Heart left ventricle (tissue), 16 donors: ENCODE measurements at regions not wholly inside any gene's neighbourhood (a gene's known extent, or its start where the extent isn't known, plus 50 kb on each side); places are given as distances from the start of the nearest gene placed in this dataset.

Experiments
- ATAC-seq, 4 donors: fragments of 200-7000 bp; cut with Tn5 transposase; one replicate each; pipeline ENCODE4 v1.9.1; 2020 to 2022; ENCODE audit warnings: moderate library complexity in 4 of 4, mild to moderate bottlenecking in 3 of 4, moderate number of reproducible peaks in 1 of 4
- DNase-seq, 5 donors: peaks; one replicate each; pipeline ENCODE4 v3.0.0-alpha.2; 2020
- H3K27ac ChIP-seq, 12 donors: fragments of 200-600 bp; sonication (generic) in 4 of 12; one replicate each; pipeline versions ENCODE4 v1.5.0 to v1.8.0; 2016 to 2022; ENCODE audit warnings: mild to moderate bottlenecking in 2 of 12
- H3K27me3 ChIP-seq, 9 donors: fragments of 200-600 bp; sonication (generic) in 2 of 9; one replicate each; pipeline versions ENCODE4 v1.5.1 to v1.8.0; 2016 to 2022; ENCODE audit warnings: mild to moderate bottlenecking in 3 of 9
- H3K36me3 ChIP-seq, 9 donors: fragments of 200-600 bp; sonication (generic) in 2 of 9; one replicate each; pipeline versions ENCODE4 v1.5.0 to v1.8.0; 2018 to 2022; ENCODE audit warnings: mild to moderate bottlenecking in 2 of 9
- H3K4me1 ChIP-seq, 12 donors: fragments of 200-600 bp; sonication (generic) in 4 of 12; one replicate each; pipeline versions ENCODE4 v1.5.0 to v1.8.0; 2016 to 2022; ENCODE audit warnings: mild to moderate bottlenecking in 3 of 12
- H3K4me3 ChIP-seq, 12 donors: fragments of 200-600 bp; sonication (generic) in 4 of 12; one replicate each; pipeline versions ENCODE4 v1.5.0 to v1.8.0; 2017 to 2022; ENCODE audit warnings: mild to moderate bottlenecking in 9 of 12, moderate library complexity in 4 of 12
- H3K9me3 ChIP-seq, 12 donors: fragments of 200-600 bp; sonication (generic) in 4 of 12; one replicate each; pipeline versions ENCODE4 v1.5.0 to v1.8.0; 2016 to 2022; ENCODE audit warnings: mild to moderate bottlenecking in 1 of 12
- POLR2A ChIP-seq, 2 donors: fragments of 450-650 bp; IDR thresholded peaks; one replicate each; pipeline ENCODE4 v1.6.1; 2017; ENCODE audit warnings: antibody characterized with exemption in 2 of 2, mild to moderate bottlenecking in 2 of 2, moderate library complexity in 2 of 2
- WGBS, 4 donors: extraction: QIAGEN DNeasy Blood & Tissue Kit in 2 of 4; methylation state at CpG; one replicate each; pipeline versions ENCODE4 v1.1.5 to v1.1.7; 2013 to 2018; 5-methylcytosine and 5-hydroxymethylcytosine counted together
- intact Hi-C, 10 donors: fragments of 100-400 bp; cut with DNase I; formaldehyde crosslinking; loops; one replicate each; pipeline versions ENCODE4 v1.11.1 to v1.14.2; 2022
- TF ChIP-seq, protein P1 (sequence below), 12 donors: fragments of 200-600 bp; sonication (generic) in 4 of 12; IDR thresholded peaks; one replicate each; pipeline versions ENCODE4 v1.5.0 to v1.8.0; 2018 to 2022; ENCODE audit warnings: antibody characterized with exemption in 12 of 12, mild to moderate bottlenecking in 5 of 12
- donor health status: ischemic (EF 13 %, LVEDD 7.1; RV severe dilation, severe dysfunction).
- donor health status: healthy with polysubstance abuse.
- donor health status: DM: no; HTN: yes; CAD: no.
- donor health status: DM: no; HTN: no; CAD: no.
- donor health status: ischemic (EF 25% LVEDD 6.9; RV normal size, moderate dysfunction).
- donor health status: ischemic (EF 25% LVEDD 5.7; RV mildly dilated, moderate dysfunction).
- donor health status: healthy.
- donor health status: DM: yes; HTN: yes; CAD: no.
- donor health status: ischemic (EF 35%, LVEDD 5.7; RV mildly dilated, moderate dysfunction).
- donor health status: nonischemic (EF 11% LVEDD 7.7; RV severe dilation, severe dysfunction).
- donor health status: DM: yes; HTN: yes; CAD: no.
- donor health status: PGD.
- donor health status: ischemic (EF 29% LVEDD 5.4; RV normal size, mild dysfunction).
- donor health status: nonischemic (EF 23%, LVEDD 6.1; RV moderate dilation, normal function).

DNA sequence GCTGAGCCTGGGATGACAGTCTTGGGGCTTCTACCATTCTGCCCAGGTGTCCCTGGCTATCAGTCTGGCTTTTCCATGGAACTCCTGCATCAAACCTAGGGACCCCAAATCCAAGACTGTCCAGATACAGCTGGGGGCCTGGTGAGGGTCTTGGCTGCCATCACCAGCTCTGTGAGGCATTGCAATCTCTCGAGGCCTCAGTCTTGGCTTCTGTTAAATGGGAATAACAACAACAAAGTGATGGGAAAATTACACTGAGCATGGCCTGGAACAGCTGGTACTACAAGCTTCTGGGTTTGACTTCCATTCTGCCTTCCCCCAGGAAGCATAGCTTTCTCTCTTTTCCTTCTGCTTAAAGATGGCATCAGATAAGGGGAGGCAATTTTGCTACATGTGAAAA, 50.0 kb upstream of the LCTL start:
- 86 to 100% (median 92%) methylated on average over 1 of the region's 1 CpG for WGBS, 4 donors
- H3K36me3 ChIP-seq: no peaks in the 10 kb centered on the region
- intact Hi-C loops: loop anchor here in 8 of 10 donors (5.0 kb wide), 5 partner anchors 41 to 236 kb away; no protein-coding TSS in a partner anchor
- peaks cover 0 to 64% (median 27%) of the 10 kb centered on the region in 12 donors for H3K4me1 ChIP-seq
- DNase-seq (no peak), ATAC-seq (no peak)
- TF ChIP-seq, protein P1, sequence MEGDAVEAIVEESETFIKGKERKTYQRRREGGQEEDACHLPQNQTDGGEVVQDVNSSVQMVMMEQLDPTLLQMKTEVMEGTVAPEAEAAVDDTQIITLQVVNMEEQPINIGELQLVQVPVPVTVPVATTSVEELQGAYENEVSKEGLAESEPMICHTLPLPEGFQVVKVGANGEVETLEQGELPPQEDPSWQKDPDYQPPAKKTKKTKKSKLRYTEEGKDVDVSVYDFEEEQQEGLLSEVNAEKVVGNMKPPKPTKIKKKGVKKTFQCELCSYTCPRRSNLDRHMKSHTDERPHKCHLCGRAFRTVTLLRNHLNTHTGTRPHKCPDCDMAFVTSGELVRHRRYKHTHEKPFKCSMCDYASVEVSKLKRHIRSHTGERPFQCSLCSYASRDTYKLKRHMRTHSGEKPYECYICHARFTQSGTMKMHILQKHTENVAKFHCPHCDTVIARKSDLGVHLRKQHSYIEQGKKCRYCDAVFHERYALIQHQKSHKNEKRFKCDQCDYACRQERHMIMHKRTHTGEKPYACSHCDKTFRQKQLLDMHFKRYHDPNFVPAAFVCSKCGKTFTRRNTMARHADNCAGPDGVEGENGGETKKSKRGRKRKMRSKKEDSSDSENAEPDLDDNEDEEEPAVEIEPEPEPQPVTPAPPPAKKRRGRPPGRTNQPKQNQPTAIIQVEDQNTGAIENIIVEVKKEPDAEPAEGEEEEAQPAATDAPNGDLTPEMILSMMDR (IDR thresholded peaks at IDR 0.05): no peak
- TF ChIP-seq POLR2A (IDR thresholded peaks at IDR 0.05): no peak
- H3K27ac ChIP-seq: peak overlapping the region in 3 of 12 donors; percentile 10 to 84 (median 23)
- H3K9me3 ChIP-seq: no peaks in the 10 kb centered on the region
- H3K4me3 ChIP-seq: no peak overlapping the region
- no peaks in the 10 kb centered on the region for H3K27me3 ChIP-seq

DNA sequence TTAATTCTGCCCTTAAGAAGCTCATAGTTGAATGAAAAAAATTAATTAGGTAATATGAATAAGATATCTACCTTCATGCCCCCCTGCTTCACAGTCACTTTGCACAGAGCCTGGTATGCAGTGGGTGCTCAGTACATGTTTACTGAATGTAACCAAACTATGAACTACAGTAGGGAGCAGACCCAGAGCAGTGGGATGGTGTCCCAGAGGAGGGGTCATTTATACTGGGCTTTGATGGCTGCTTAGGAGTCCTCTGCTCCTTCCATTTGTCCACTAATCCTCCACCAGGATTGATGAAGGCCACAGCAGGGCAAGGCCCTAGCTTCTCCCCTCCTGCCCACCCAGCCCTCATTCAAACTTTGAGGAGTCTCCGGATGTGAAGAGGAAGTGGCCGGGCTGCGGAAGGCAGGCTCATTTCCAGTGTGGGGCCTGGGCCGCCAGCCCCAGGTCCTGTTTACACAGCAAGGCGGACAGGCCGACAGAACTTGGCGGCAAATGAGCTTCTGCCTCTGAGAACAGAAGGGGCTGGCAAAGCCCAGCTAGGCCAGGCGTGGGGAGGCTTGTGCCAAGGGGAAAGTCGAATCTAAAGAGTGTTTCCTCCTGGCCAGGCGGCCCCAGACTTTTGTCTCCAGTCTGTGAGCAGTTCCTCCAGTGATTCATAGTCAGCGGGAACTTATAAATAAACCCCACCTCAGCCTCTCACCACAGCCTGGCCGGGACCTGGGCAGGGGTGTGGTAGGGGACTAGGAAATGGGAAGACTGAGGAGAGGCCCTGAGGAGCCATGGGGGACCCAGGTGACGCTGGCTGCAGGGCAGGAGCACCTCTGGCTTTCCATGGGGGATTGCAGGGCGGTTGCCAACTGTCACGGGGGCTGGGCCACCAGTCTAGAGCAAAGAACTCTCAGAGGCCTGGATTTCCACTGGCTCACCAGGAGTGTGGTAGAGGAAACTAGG, 51.6 kb upstream of the LCTL start:
- peak overlapping the region; percentile 50 to 87 (median 77) for H3K27ac ChIP-seq
- peaks cover 0 to 75% (median 39%) of the 10 kb centered on the region in 12 donors for H3K4me1 ChIP-seq
- WGBS, 4 donors: 47 to 57% (median 51%) methylated on average over 14 to 15 of the region's 15 CpGs
- ATAC-seq: peak; percentile 45 to 89 (median 80)
- H3K36me3 ChIP-seq: no peaks in the 10 kb centered on the region
- intact Hi-C loops: loop anchor here (2.0 to 5.0 kb wide), 9 partner anchors 40 to 235 kb away; no protein-coding TSS in a partner anchor
- TF ChIP-seq, protein P1 (IDR thresholded peaks at IDR 0.05): peak in 1 of 12 donors; percentile 26
- peak in 1 of 2 donors; percentile 48 for TF ChIP-seq POLR2A (IDR thresholded peaks at IDR 0.05)
- no peaks in the 10 kb centered on the region for H3K9me3 ChIP-seq
- H3K4me3 ChIP-seq: no peak overlapping the region
- peak; percentile 72 to 89 (median 82) for DNase-seq
- H3K27me3 ChIP-seq: peaks cover 0 to 10% (median 0%) of the 10 kb centered on the region in 9 donors

- peak; percentile 73 to 85 (median 77) for DNase-seq
- 31 to 39% (median 34%) methylated on average over 10 to 17 of the region's 17 CpGs for WGBS, 4 donors
- Histone ChIP-seq H3K27me3 (peaks cover 0 to 10% (median 0%) of the 10 kb centered on the region in 9 donors), H3K36me3 (no peaks in the 10 kb centered on the region), H3K4me3 (no peak overlapping the region), H3K27ac (peak overlapping the region in 11 of 12 donors; percentile 1 to 87 (median 70)), H3K9me3 (no peaks in the 10 kb centered on the region), H3K4me1 (peaks cover 0 to 66% (median 38%) of the 10 kb centered on the region in 12 donors)
- intact Hi-C loops: loop anchor here (1.0 to 5.0 kb wide), 11 partner anchors 38 to 233 kb away; no protein-coding TSS in a partner anchor
- TF ChIP-seq POLR2A (IDR thresholded peaks at IDR 0.05): no peak
- TF ChIP-seq, protein P1 (IDR thresholded peaks at IDR 0.05): peak; percentile 81 to 96 (median 92)
- ATAC-seq: peak; percentile 53 to 75 (median 72)
Observed at GRCh38 chr15:66619152-66619903, 53.5 kb upstream of the LCTL start.
